Duodenal mucosa (tissue), 2 donors: ENCODE measurements at regions not wholly inside any gene's neighbourhood (a gene's known extent, or its start where the extent isn't known, plus 50 kb on each side); places are given as distances from the start of the nearest gene placed in this dataset.
"Not testable (repeated sequence)": the region's sequence is repeated elsewhere in the genome, so short reads cannot be mapped to it uniquely, and the experiment has no call there.

Source experiments
- H3K27ac ChIP-seq: one replicate; pipeline ENCODE4 v1.7.0; 2013; ENCODE audit warnings: low read depth, low read length
- H3K27me3 ChIP-seq, 2 donors: one replicate each; pipeline ENCODE4 v1.7.0; 2013; ENCODE audit warnings: low read length in 2 of 2, control low read depth in 1 of 2; ENCODE audit not compliant: insufficient read depth in 2 of 2, control insufficient read depth in 1 of 2
- H3K36me3 ChIP-seq, 2 donors: one replicate each; pipeline ENCODE4 v1.7.0; 2013; ENCODE audit warnings: low read length in 2 of 2, control low read depth in 1 of 2; ENCODE audit not compliant: insufficient read depth in 2 of 2, control insufficient read depth in 1 of 2
- H3K4me1 ChIP-seq, 2 donors: one replicate each; pipeline ENCODE4 v1.7.0; 2013; ENCODE audit warnings: low read length in 2 of 2, control low read depth in 1 of 2; ENCODE audit not compliant: insufficient read depth in 2 of 2, control insufficient read depth in 1 of 2
- H3K4me3 ChIP-seq, 2 donors: one replicate each; pipeline ENCODE4 v1.7.0; 2013; ENCODE audit warnings: low read length in 2 of 2, low read depth in 1 of 2
- H3K9ac ChIP-seq, 2 donors: one replicate each; pipeline ENCODE4 v1.7.0; 2013; ENCODE audit warnings: low read length in 2 of 2, low read depth in 1 of 2
- H3K9me3 ChIP-seq, 2 donors: one replicate each; pipeline ENCODE4 v1.7.0; 2013; ENCODE audit warnings: low read length in 2 of 2, control low read depth in 1 of 2; ENCODE audit not compliant: control insufficient read depth in 1 of 2

- no peaks in the 10 kb centered on the region for H3K27me3 ChIP-seq
- H3K9me3 ChIP-seq: peaks cover 0 to 5% of the 10 kb centered on the region in 2 donors
- no peak overlapping the region for H3K9ac ChIP-seq
- no peak overlapping the region for H3K27ac ChIP-seq
- H3K4me3 ChIP-seq: no peak overlapping the region
- no peaks in the 10 kb centered on the region for H3K4me1 ChIP-seq
- no peaks in the 10 kb centered on the region for H3K36me3 ChIP-seq
Observed at GRCh38 chr2:200119236-200119635, 163.9 kb downstream of the MAIP1 start.

DNA sequence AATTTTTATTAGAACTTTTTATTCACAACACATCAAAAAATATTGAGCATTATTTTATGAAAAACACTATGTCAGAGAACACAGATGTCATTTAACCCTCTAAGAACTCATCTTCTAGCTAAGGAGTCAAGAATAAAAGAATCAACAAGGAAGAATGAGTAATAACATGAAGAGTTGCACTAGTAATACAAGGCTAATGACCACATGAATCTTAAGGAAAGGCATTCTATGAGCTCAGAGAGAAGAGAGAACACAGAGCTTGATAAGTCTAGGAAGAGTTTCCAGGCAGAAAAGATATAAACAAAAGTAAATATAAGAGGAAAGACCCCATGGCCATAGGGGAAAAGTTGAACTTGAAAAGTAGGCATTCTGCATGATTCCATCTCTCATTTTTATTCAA, 166.5 kb downstream of the MAIP1 start:
- H3K9ac ChIP-seq: no peak overlapping the region

GRCh38 chr2:200122683-200123082, 167.3 kb downstream of the MAIP1 start:
- no peak overlapping the region for H3K4me3 ChIP-seq
- no peak overlapping the region for H3K27ac ChIP-seq
- no peaks in the 10 kb centered on the region for H3K36me3 ChIP-seq
- H3K9me3 ChIP-seq: peaks cover 0 to 5% of the 10 kb centered on the region in 2 donors
- H3K9ac ChIP-seq: no peak overlapping the region
- H3K27me3 ChIP-seq: no peaks in the 10 kb centered on the region
- peaks cover 14 to 27% of the 10 kb centered on the region in 2 donors for H3K4me1 ChIP-seq

More for the DNA sequence above, 166.5 kb downstream of the MAIP1 start:
- Histone ChIP-seq H3K4me1 (peaks cover 8 to 19% of the 10 kb centered on the region in 2 donors), H3K27me3 (no peaks in the 10 kb centered on the region), H3K36me3 (no peaks in the 10 kb centered on the region), H3K9me3 (peaks cover 0 to 5% of the 10 kb centered on the region in 2 donors), H3K27ac (no peak overlapping the region), H3K4me3 (no peak overlapping the region)

GRCh38 chr2:200124665-200125368, 169.4 kb downstream of the MAIP1 start:
- not testable (repeated sequence) for H3K9ac ChIP-seq, H3K9me3 ChIP-seq, H3K36me3 ChIP-seq, H3K27me3 ChIP-seq, H3K27ac ChIP-seq
- Histone ChIP-seq H3K4me1 (peaks cover 19 to 28% of the 10 kb centered on the region in 2 donors), H3K4me3 (peak overlapping the region in 1 of 2 donors; percentile 6)

GRCh38 chr2:200125444-200126284, 170.3 kb downstream of the MAIP1 start:
- H3K9me3 ChIP-seq: peaks cover 0 to 5% of the 10 kb centered on the region in 2 donors
- no peak overlapping the region for H3K9ac ChIP-seq
- peak overlapping the region; percentile 11 to 21 for H3K4me3 ChIP-seq
- H3K36me3 ChIP-seq: no peaks in the 10 kb centered on the region
- H3K27me3 ChIP-seq: no peaks in the 10 kb centered on the region
- no peak overlapping the region for H3K27ac ChIP-seq
- peaks cover 19 to 28% of the 10 kb centered on the region in 2 donors for H3K4me1 ChIP-seq

- H3K27me3 ChIP-seq, H3K4me3 ChIP-seq, H3K9me3 ChIP-seq, H3K36me3 ChIP-seq, H3K9ac ChIP-seq, H3K27ac ChIP-seq: not testable (repeated sequence)
- peaks cover 19 to 28% of the 10 kb centered on the region in 2 donors for H3K4me1 ChIP-seq
Observed at GRCh38 chr2:200126285-200126670, 170.9 kb downstream of the MAIP1 start.

- H3K4me3 ChIP-seq, H3K36me3 ChIP-seq, H3K27ac ChIP-seq, H3K27me3 ChIP-seq, H3K9me3 ChIP-seq, H3K9ac ChIP-seq: not testable (repeated sequence)
- peaks cover 19 to 28% of the 10 kb centered on the region in 2 donors for H3K4me1 ChIP-seq
Observed at GRCh38 chr2:200126680-200127079, 171.3 kb downstream of the MAIP1 start.

DNA sequence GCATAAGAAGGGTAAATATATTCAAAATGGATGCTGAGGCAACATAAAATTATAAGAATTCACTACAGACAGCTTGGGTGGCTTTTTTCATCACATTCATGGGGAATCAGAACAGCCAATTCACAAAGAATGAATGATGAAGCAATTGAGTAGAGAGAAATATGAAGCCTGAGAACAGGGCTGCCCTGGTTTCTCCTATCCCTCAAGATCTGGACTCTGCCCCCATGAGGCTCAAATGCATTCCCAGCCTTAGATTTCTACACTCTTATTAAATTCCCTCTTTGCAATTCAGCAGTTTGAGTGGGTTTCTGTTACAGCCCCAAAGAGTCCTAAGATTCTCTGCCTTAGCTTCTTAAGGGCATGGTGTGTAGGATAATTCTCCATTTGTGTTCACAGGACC, 172.5 kb downstream of the MAIP1 start:
- no peak overlapping the region for H3K9ac ChIP-seq
- peaks cover 0 to 5% of the 10 kb centered on the region in 2 donors for H3K9me3 ChIP-seq
- peaks cover 19 to 28% of the 10 kb centered on the region in 2 donors for H3K4me1 ChIP-seq
- peak overlapping the region in 1 of 2 donors; percentile 19 for H3K4me3 ChIP-seq
- no peak overlapping the region for H3K27ac ChIP-seq
- H3K36me3 ChIP-seq: no peaks in the 10 kb centered on the region
- H3K27me3 ChIP-seq: no peaks in the 10 kb centered on the region

DNA sequence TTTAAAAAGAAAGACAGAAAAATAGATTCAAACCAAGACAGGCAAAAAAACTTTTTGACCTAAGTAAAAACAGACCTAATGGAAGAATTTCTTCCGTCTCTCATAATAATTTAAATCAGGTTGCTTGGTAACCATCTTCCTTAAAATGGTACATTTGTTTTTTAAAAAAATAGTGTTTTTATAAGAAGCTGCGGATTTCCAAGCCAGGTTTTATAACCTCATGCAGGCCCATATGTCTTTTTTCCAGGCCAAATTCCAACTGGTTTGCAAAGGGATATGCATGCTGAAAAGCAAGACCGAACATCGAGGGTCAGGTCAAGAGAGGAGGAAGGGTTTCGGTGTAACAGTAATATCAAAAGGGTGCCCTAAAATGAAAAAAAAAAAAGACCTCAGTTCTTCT, 172.9 kb downstream of the MAIP1 start:
- H3K9me3 ChIP-seq: peaks cover 0 to 5% of the 10 kb centered on the region in 2 donors
- no peaks in the 10 kb centered on the region for H3K36me3 ChIP-seq
- no peaks in the 10 kb centered on the region for H3K27me3 ChIP-seq
- H3K4me3 ChIP-seq: no peak overlapping the region
- H3K9ac ChIP-seq: no peak overlapping the region
- peaks cover 19 to 28% of the 10 kb centered on the region in 2 donors for H3K4me1 ChIP-seq
- H3K27ac ChIP-seq: no peak overlapping the region

- Histone ChIP-seq H3K4me1 (peaks cover 19 to 22% of the 10 kb centered on the region in 2 donors), H3K4me3 (no peak overlapping the region), H3K27me3 (no peaks in the 10 kb centered on the region), H3K9ac (no peak overlapping the region), H3K36me3 (no peaks in the 10 kb centered on the region), H3K9me3 (peaks cover 0 to 3% of the 10 kb centered on the region in 2 donors), H3K27ac (no peak overlapping the region)
Observed at GRCh38 chr2:200129721-200130462, 174.5 kb downstream of the MAIP1 start.
